NCI-H187 (cell line): ENCODE measurements at regions not wholly inside any gene's neighbourhood (a gene's known extent, or its start where the extent isn't known, plus 50 kb on each side); places are given as distances from the start of the nearest gene placed in this dataset.

ENCODE experiments used
- DNase-seq, 2 experiments: peaks; one replicate each; lab custom pipeline; 2025; lab: John Stamatoyannopoulos, UW

GRCh38 chr7:115883629-115884028, 146.9 kb downstream of the TFEC start:
- DNase-seq = no peak

GRCh38 chr7:115881476-115881875, 149.1 kb downstream of the TFEC start:
- DNase-seq = no peak

DNA sequence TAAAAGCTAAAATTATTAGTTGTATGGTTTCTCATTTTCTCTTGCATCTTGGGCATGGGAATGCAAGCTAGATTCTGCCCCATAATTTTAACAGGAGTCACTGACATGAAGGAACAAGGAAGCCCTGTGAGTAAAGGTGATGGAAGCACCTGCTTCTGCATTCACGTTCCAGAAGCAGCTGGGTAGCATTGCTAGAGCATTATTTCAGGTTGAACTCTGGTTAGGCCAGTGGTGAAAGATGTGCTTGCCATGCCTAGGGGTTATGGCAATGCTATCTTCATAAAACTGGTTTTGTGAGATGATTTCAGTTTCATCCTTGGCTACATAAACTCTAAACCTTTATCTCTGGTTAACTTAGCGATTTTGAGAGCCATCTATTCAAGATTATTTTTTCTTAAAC, 151.4 kb downstream of the TFEC start:
- no peak for DNase-seq

DNA sequence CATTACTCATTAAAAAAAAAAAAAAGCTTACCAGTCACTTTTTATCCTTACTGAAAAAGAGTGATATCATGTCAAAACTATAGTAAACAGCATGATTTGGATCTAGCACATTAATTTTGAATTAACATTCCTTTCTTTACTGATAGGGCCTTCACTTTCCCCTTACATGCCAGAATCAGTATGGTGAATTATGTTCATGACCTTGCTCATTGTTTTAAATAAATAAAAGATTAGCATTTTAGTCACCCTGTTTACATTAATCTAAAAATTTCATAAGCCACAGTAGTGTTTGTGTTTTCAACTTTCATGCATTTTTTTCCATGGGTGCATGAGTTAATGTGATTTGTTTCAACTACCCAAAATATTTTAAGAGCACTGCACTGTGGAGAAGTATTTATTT, 160.8 kb downstream of the TFEC start:
- DNase-seq = no peak

DNA sequence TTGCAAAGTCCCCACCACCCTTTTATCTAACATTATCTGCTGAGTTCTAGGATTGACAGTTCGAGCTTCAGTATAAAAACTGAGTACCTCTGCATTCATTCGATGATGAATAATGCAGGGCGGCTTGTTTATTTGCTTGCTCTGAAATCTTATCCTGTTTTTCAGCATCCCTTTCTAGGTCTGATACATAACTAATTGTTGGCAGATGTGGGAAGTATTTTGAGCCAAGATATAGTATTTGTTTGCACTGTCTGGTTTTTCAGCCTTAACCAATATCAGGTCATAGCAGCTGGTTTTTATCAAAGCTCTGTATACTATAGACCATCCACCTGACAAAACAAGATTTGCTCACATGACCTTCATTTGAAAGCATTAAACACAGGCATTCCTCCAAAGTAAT, 161.4 kb downstream of the TFEC start:
- DNase-seq = no peak

- no peak for DNase-seq
These were observed 162.2 kb downstream of the TFEC start for GRCh38 chr7:115868369-115868768.

DNA sequence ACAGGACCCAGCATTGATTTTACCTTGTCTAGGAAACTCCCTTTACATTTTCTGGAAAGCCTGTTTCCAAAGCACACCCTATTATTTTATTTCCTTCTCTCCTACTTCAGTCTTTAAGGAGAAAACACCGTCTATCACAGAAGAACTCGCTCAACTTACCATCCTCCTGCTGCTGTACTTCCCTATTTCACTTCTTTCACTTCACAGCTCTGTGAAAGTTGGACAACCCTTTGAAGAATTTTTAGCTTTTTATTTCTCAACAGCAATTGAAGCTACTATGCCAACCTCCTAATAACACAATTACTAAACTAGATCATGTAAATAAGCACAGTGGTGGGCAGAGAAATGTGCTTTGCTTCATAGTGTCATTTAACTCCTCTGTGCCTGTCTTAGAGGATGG, 166.5 kb downstream of the TFEC start:
- DNase-seq = no peak

DNA sequence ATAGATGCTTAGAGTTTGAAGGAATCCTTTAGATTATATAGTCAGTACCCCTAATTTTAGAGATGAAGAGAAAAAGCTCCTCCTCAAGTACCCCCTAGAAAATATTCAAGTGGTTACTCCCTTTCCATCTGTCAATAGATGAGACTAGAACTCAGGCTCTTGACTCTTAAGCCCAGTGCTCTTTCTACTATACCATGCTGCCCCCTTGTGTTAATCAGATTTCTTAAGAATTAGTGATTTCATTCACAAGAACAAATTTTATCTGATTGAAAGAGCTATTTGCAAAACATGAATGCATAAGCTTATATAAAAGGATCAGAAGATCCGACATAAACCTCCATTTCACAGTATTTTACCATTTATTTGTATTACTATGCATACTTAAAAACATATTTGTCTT, 179.3 kb downstream of the TFEC start:
- peak; percentile 4 to 49 for DNase-seq

DNA sequence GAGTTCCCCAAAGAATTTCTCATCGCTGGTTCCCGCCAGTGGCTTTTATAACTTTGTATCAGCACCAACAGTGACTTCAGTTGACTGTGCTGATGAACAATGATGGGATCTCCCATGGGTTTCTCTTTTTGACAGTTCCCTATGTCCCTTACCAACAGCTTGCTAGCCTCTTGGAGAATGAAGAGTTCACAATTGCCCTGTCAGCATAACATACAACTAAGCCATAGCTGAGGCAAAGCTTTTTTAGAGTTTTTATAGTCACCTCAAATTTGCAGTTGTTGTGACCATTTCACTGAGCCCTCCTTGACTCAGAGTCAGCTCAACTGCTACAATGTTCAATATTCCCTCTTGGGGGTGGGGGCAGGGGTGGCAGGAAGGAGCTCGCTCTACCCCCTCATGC, 179.8 kb downstream of the TFEC start:
- DNase-seq = no peak

DNA sequence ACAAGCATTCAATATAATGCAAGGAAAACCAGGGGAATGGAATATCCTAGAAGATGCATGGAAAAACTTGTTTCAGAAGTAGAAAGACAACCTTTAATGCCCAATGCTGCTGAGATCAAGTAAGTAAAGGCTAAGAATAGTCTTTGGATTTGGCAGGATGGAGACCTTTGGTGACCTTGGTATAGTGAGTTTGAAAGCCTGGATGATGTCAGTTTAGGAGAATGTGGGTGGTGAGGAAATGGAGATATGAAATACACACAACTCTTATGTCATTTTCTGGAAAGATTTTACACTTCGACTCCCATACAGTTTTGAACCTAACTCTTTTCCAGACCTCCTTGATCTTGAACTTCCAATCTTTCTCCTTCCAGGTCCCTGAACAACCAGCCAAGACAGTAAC, 185.7 kb downstream of the TFEC start:
- DNase-seq = no peak

GRCh38 chr7:115840702-115841101, 189.9 kb downstream of the TFEC start:
- DNase-seq = no peak

DNA sequence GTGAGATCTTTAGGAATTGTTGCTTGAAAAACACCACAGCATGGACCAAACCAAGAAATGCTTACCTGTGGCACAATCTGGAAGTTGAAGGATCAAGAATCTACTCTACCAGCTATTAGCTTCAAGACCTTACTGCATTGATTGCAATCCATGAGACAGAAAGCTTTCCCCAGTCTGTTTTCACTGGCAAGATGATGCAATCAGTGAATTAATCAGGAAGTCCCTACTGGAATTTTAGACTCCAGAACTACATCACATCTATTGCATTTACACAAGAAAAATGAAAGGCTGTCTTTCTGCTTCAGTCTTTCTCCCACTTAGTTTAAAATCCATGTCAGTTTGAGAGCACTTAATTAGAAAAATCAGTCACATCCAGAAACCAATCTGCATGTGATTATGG, 191.7 kb downstream of the TFEC start:
- no peak for DNase-seq

DNA sequence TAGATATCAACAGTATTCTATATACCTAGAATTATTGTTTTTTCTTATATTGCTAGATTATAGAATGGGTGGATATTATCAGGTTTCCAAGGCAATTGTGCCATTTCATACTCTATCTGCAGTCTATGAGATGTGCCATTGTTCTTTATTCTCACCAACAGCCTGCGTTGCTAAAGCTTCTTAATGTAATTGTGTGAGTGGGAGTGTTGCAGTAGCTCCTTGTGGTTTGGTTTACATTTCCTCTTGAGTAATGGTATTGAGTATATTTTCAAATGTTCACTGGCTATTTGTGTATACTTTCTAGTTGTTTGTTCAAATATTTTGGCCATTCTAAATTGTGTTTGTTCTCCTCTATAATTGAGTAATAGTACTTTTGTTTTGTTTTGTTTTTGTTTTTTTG, 199.2 kb downstream of the TFEC start:
- DNase-seq = no peak

DNA sequence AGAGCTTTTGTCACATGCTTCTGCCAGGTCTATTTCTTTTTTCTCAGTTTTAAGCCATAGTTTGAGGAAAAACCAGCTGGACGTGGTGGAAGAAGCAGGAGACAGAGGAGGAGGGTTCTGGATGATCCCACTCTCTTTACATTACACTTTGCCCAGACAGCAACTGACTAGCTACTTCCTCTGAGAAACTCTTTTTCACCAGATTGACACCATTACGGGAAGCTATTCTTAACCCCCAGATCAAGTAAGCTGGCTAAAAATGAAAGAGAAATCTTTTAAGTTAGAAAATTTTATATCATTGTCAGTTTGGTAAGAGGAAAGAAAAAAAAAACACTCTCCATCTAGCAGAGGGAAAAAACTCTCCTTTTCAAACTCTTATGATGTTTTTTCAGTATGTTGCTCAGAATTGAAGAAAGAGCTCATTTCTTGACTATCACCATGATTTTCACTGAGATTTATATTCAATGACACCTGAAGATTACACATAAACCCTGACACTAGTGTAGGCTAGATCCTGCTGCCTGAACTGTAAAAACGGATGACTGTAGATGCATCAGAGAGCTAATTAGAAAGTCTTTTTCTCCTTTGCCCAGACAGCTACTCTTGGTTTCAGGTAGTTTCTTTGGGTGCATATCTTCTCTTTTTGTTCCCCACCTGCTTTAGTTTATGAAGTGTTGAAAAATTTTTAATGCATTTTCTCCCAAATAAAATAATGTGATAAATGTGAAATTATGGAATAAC, 203.1 kb downstream of the TFEC start:
- no peak for DNase-seq

DNA sequence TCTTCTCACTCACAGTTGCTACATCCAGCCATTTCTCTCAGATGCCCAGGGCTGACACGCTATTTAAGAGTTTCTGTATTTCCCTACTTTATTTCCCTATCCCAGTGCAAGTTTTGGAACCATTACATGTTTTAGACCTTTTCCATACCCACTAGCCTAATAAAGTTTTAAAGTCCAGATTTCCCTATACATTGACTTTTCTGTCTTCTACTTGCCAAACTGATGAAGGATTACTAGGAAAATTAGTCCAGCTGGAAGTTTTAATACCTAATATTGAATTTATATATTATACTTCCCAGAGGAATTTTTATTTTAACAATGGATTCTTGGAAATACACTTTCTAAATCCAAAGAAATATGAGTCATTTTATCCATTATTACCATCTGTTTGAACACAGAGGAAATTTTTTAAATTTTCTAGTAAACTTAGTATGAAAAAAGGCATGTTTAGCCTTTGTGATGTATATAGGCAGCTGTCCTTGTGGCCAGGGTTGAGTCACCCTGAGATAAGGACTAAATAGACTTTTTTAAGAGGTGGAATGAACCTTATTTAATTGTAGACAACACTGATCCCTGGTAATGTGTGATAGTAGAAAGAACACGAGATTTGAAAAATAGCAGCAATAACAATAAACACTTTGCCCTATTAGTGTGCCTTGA, 205.0 kb downstream of the TFEC start:
- DNase-seq = no peak

- no peak for DNase-seq
These were observed 207.8 kb downstream of the TFEC start for GRCh38 chr7:115822801-115823200.

- DNase-seq = no peak
These were observed 208.2 kb downstream of the TFEC start for GRCh38 chr7:115822380-115822779.

DNA sequence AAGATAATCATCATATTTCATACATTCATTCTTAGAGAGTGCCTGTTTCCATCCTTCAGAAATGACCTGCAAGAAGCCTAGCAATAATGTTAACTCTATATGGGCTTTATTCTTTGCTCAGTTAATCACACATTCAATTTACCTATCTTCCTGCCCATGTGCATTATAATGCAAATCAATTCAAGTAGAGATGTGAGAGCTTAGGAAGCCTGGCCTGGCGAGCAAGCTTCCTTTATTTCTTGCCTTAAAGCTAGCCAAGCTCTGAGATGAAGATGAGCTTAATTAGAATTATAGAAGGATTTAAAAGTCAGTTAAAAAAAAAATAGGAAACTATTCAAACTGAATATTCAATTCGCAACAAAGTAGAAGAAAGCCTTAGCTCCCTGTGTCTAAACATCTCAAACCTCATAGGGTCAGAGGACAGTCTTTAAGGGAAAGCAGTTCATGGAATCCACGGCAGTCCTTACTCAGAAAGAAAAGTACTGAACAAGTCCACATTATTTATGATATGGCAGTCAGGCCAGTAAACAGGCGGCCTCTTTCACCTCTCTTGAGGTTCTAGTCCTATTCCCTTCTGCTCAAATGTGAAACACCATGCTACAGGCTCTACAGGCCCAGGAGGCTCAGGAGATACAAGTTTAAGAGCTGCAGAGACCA, 214.1 kb downstream of the TFEC start:
- no peak for DNase-seq

DNA sequence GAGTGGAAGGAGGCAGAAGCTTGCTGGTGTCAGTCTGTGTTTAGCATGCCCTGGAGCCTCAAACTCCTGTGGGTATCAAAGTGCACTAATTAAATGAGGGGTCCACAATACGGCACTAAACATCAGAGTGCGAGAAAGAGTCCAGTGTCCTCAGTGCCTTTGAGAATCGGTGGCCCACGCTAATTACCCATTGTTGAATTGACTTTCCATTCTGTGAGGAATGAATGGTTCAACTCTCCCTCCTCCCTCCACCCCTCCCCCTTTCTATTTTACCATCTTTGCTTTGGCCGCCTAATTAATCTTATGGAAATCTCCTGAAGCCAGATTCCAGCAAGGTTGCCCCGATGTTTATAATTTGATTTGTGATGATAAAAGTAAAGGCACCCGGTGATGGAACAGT, 217.8 kb downstream of the TFEC start:
- no peak for DNase-seq

- no peak for DNase-seq
These were observed 225.1 kb downstream of the TFEC start for GRCh38 chr7:115805458-115805857.

GRCh38 chr7:115802415-115802814, 228.1 kb downstream of the TFEC start:
- no peak for DNase-seq

- DNase-seq = no peak
These were observed 231.1 kb downstream of the TFEC start for GRCh38 chr7:115799430-115799829.

DNA sequence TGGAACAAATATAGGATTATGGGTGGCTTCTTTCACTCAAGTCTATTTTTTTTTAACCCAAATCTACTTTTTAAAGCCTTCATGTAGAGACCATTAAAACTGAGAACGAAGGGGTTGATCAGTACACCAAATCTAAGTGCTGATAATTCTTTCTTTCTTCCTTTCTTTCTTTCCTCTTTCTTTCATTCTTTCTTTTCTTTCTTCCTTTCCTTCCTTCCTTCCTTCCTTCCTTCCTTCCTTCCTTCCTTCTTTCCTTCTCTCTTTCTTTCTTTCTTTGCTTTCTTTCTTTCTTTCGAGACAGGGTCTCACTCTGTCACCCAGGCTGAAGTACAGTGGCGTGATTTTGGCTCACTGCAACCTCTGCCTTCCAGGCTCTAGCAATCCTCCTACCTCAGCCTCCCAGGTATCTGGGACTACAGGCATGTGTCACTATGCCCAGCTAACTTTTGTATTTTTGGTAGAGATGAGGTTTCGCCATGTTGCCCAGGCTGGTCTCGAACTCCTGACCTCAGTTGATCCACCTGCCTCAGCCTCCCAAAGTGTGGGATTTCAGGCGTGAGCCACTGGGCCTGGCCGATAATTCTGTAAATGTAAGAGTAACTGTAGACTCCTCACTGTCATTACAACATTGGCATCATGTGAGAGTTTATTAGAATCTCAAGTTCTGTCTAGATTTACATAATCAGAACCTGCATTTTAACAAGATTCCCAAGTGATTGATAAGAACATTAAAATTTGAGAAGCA, 236.4 kb downstream of the TFEC start:
- DNase-seq = no peak
